Osteocyte (in vitro differentiated cells): ENCODE measurements at regions not wholly inside any gene's neighbourhood (a gene's known extent, or its start where the extent isn't known, plus 50 kb on each side); places are given as distances from the start of the nearest gene placed in this dataset.

Source experiments
- DNase-seq: peaks from one replicate; pipeline ENCODE4 v3.0.0; 2021; ENCODE audit warnings: mixed read lengths; ENCODE audit not compliant: unreplicated experiment; ENCODE audit errors: extremely low spot score
- H3K27ac Mint-ChIP-seq: one replicate; pipeline ENCODE4 v1.8.0; 2021; ENCODE audit warnings: mild to moderate bottlenecking, mixed read lengths; ENCODE audit not compliant: unreplicated experiment
- H3K27me3 Mint-ChIP-seq: one replicate; pipeline ENCODE4 v1.8.0; 2021; ENCODE audit warnings: mixed read lengths; ENCODE audit not compliant: unreplicated experiment
- H3K36me3 Mint-ChIP-seq: one replicate; pipeline ENCODE4 v1.8.0; 2021; ENCODE audit warnings: mixed read lengths; ENCODE audit not compliant: unreplicated experiment
- H3K4me1 Mint-ChIP-seq: one replicate; pipeline ENCODE4 v1.8.0; 2021; ENCODE audit warnings: mixed read lengths; ENCODE audit not compliant: unreplicated experiment
- H3K4me3 Mint-ChIP-seq: one replicate; pipeline ENCODE4 v1.8.0; 2021; ENCODE audit warnings: mild to moderate bottlenecking, moderate library complexity, mixed read lengths; ENCODE audit not compliant: unreplicated experiment
- H3K9me3 Mint-ChIP-seq: one replicate; pipeline ENCODE4 v1.8.0; 2021; ENCODE audit warnings: mixed read lengths; ENCODE audit not compliant: unreplicated experiment
- TF ChIP-seq, protein P1 (sequence below): fragments of 200-600 bp; sonication (generic); IDR thresholded peaks from 2 replicates; pipeline ENCODE4 v1.5.0; 2021; ENCODE audit warnings: antibody characterized with exemption, mild to moderate bottlenecking, moderate library complexity

DNA sequence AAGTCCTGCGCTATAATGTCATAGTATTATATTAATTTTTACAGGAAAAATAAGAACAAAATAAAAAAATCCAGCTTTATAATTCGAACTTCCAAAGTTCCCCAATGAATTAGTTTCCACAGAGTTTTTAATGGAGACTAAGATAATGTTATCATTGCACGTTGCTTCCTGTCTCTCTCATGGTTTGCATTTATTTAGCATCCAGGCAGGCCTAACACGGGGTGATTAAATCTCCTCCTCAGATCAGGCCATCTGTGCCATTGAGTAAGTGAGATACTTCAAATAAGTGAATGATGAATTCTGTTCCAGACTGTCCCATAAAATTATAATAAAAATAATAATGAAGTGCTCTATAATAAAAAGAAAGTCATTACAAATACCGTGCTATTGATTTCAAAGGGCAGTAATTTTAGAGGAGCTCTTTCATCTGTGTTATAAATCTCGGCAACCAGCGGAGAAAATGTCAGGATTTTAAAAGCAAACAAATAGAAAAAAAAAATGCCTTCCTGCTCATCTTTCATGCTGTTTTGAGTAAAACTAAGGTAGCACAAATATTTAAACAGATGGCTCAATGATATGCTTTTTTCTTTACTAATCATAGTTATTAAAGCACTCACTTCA is 570.6 kb upstream of the ZNF608 start:
- H3K4me3 Mint-ChIP-seq = no peak overlapping the region

GRCh38 chr5:125317536-125317995 is 571.1 kb upstream of the ZNF608 start:
- Mint-ChIP-seq H3K4me1 (peaks cover 32% of the 10 kb centered on the region), H3K27me3 (no peaks in the 10 kb centered on the region), H3K27ac (no peak overlapping the region), H3K36me3 (no peaks in the 10 kb centered on the region), H3K9me3 (no peaks in the 10 kb centered on the region), H3K4me3 (no peak overlapping the region)
- DNase-seq = no peak
- TF ChIP-seq, protein P1, sequence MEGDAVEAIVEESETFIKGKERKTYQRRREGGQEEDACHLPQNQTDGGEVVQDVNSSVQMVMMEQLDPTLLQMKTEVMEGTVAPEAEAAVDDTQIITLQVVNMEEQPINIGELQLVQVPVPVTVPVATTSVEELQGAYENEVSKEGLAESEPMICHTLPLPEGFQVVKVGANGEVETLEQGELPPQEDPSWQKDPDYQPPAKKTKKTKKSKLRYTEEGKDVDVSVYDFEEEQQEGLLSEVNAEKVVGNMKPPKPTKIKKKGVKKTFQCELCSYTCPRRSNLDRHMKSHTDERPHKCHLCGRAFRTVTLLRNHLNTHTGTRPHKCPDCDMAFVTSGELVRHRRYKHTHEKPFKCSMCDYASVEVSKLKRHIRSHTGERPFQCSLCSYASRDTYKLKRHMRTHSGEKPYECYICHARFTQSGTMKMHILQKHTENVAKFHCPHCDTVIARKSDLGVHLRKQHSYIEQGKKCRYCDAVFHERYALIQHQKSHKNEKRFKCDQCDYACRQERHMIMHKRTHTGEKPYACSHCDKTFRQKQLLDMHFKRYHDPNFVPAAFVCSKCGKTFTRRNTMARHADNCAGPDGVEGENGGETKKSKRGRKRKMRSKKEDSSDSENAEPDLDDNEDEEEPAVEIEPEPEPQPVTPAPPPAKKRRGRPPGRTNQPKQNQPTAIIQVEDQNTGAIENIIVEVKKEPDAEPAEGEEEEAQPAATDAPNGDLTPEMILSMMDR = no peak

More for the DNA sequence above, 570.6 kb upstream of the ZNF608 start:
- Mint-ChIP-seq H3K4me1 (peaks cover 38% of the 10 kb centered on the region), H3K9me3 (no peaks in the 10 kb centered on the region), H3K36me3 (no peaks in the 10 kb centered on the region), H3K27me3 (no peaks in the 10 kb centered on the region), H3K27ac (no peak overlapping the region)
- TF ChIP-seq, protein P1 = no peak
- no peak for DNase-seq

- H3K27ac Mint-ChIP-seq = no peak overlapping the region
- no peaks in the 10 kb centered on the region for H3K36me3 Mint-ChIP-seq
- DNase-seq = no peak
- H3K9me3 Mint-ChIP-seq = no peaks in the 10 kb centered on the region
- H3K27me3 Mint-ChIP-seq = no peaks in the 10 kb centered on the region
- H3K4me1 Mint-ChIP-seq = peaks cover 28% of the 10 kb centered on the region
- TF ChIP-seq, protein P1 = no peak
- no peak overlapping the region for H3K4me3 Mint-ChIP-seq
Measured at GRCh38 chr5:125321654-125322053, 575.2 kb upstream of the ZNF608 start.

DNA sequence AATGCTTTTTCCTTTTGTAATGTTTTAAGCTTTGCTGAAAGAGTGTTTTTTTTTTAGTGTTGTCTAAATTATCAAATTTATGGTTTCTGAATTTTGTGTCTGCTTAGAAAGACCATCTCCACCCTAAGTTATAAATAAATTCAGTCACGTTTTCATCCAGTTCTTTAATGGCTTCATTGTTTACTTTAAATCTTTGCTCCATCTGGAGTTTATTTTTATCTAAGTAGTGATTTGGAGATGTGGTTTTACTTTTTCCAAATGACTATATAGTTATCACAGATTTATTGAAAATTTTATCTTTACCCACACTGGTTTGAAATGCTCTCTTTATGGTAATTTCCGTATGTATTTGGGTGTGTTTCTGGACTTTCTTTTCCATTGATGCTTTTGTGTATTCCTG is 577.2 kb upstream of the ZNF608 start:
- Mint-ChIP-seq H3K4me1 (peaks cover 17% of the 10 kb centered on the region), H3K9me3 (no peaks in the 10 kb centered on the region), H3K4me3 (no peak overlapping the region), H3K36me3 (no peaks in the 10 kb centered on the region), H3K27ac (peak overlapping the region; percentile 25), H3K27me3 (no peaks in the 10 kb centered on the region)
- TF ChIP-seq, protein P1 = no peak
- no peak for DNase-seq

DNA sequence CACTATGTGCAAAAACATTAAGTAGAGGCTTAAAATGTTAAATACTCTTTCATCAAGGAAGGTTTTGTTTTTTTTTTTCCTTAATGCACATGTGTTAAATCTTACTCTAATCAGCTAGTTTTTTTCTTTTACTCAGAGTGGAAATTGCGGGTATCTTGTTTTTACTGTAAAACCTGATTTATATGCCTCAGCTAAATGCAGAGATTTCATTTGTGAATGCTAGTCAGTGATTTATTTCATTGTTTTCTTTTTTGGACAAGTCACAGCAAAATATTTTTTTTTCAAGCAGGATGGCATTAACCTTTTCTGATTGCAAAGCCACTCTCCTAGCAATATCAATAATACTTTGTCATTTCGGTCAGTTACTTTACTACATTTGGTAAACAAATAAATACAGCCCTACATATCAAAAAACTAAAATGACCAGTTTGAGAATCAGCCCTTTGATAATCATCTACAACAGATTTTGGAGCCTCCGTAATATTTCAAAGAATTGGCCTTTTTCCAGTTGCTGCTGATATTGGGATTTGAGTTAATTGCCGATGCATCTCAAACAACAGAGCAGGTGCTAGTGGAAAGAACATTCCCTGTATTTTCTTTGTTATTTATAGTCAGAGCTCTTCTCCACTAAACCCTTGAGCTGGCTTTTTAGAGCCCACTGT is 579.2 kb upstream of the ZNF608 start:
- Mint-ChIP-seq H3K27ac (no peak overlapping the region), H3K4me1 (peaks cover 17% of the 10 kb centered on the region), H3K36me3 (no peaks in the 10 kb centered on the region), H3K4me3 (no peak overlapping the region), H3K27me3 (no peaks in the 10 kb centered on the region), H3K9me3 (peaks cover 4% of the 10 kb centered on the region)
- TF ChIP-seq, protein P1 = no peak
- DNase-seq = no peak
